IMR-90 (cell line): ENCODE measurements at regions not wholly inside any gene's neighbourhood (a gene's known extent, or its start where the extent isn't known, plus 50 kb on each side); places are given as distances from the start of the nearest gene placed in this dataset.

Experiments used
- ATAC-seq: fragments of 200-7000 bp; cut with Tn5 transposase; 2 replicates; pipeline ENCODE4 v1.9.1; 2020; ENCODE audit warnings: low read depth, mild to moderate bottlenecking, moderate library complexity
- BruUV-seq: library from RNA; stranded (reverse); fragments of 400-500 nt; replicated peaks from 2 replicates; lab custom pipeline; 2021; lab: Mats Ljungman, UMichigan
- CTCF ChIA-PET: fragments of 300-600 bp; formaldehyde crosslinking; extraction: SDS; loops from one replicate; lab custom pipeline; 2021; ENCODE audit warnings: antibody characterized with exemption; lab: Yijun Ruan, JAX
- POLR2A ChIA-PET: fragments of 300-600 bp; sonication (Branson Sonifier 250); formaldehyde crosslinking; loops from one replicate; lab custom pipeline; 2022; ENCODE audit warnings: antibody characterized with exemption; ENCODE audit not compliant: unreplicated experiment; lab: Charles Lee
- DNase-seq: peaks from one replicate; pipeline ENCODE4 v3.0.0; 2013
- H2AFZ ChIP-seq: replicated peaks from 2 replicates; pipeline ENCODE3; 2013; ENCODE audit warnings: low read length, mild to moderate bottlenecking; ENCODE audit not compliant: poor library complexity
- H2AK5ac ChIP-seq: 2 replicates; pipeline ENCODE4 v1.6.1; 2013; ENCODE audit warnings: low read depth, low read length, inconsistent platforms
- H2AK9ac ChIP-seq: replicated peaks from 2 replicates; pipeline ENCODE3; 2013; ENCODE audit warnings: mild to moderate bottlenecking, low read depth, low read length, moderate library complexity; ENCODE audit not compliant: poor library complexity
- H2BK120ac ChIP-seq: 2 replicates; pipeline ENCODE4 v1.6.1; 2013; ENCODE audit warnings: low read depth, low read length, inconsistent platforms
- H2BK15ac ChIP-seq: 3 replicates; pipeline ENCODE4 v1.6.1; 2013; ENCODE audit warnings: low read depth, low read length, inconsistent platforms
- H2BK20ac ChIP-seq: 2 replicates; pipeline ENCODE4 v1.6.1; 2013; ENCODE audit warnings: low read depth, mild to moderate bottlenecking, inconsistent platforms, low read length, moderate library complexity
- H2BK5ac ChIP-seq: 2 replicates; pipeline ENCODE4 v1.6.1; 2013; ENCODE audit warnings: mild to moderate bottlenecking, low read depth, low read length, inconsistent platforms; ENCODE audit not compliant: poor library complexity, severe bottlenecking
- H3K14ac ChIP-seq: replicated peaks from 2 replicates; pipeline ENCODE4 v1.6.1; 2013; ENCODE audit warnings: low read depth, low read length, inconsistent platforms
- H3K18ac ChIP-seq: 2 replicates; pipeline ENCODE4 v1.6.1; 2013; ENCODE audit warnings: low read depth, low read length, control low read depth
- H3K23ac ChIP-seq: 2 replicates; pipeline ENCODE4 v1.6.1; 2013; ENCODE audit warnings: low read depth, low read length, inconsistent platforms
- H3K27ac ChIP-seq: 2 replicates; pipeline ENCODE4 v1.5.1; 2013; ENCODE audit warnings: mild to moderate bottlenecking, control low read depth, low read length; ENCODE audit not compliant: insufficient read depth
- H3K27me3 ChIP-seq: 2 replicates; pipeline ENCODE4 v1.6.1; 2013; ENCODE audit warnings: low read length; ENCODE audit not compliant: control insufficient read depth, insufficient read depth
- H3K36me3 ChIP-seq: 2 replicates; pipeline ENCODE4 v1.6.1; 2013; ENCODE audit warnings: low read length, mixed read lengths; ENCODE audit not compliant: control insufficient read depth, insufficient read depth
- H3K4ac ChIP-seq: 2 replicates; pipeline ENCODE4 v1.6.1; 2013; ENCODE audit warnings: low read depth, low read length, inconsistent platforms
- H3K4me1 ChIP-seq: 2 replicates; pipeline ENCODE4 v1.6.1; 2013; ENCODE audit warnings: low read length, mixed read lengths; ENCODE audit not compliant: control insufficient read depth, insufficient read depth
- H3K4me2 ChIP-seq: 2 replicates; pipeline ENCODE4 v1.6.1; 2013; ENCODE audit warnings: low read depth, mild to moderate bottlenecking, control low read depth, low read length, moderate library complexity
- H3K4me3 ChIP-seq: 2 replicates; pipeline ENCODE4 v1.5.1; 2013; ENCODE audit warnings: low read depth, mild to moderate bottlenecking, control low read depth, low read length, moderate library complexity; ENCODE audit not compliant: insufficient read depth
- H3K56ac ChIP-seq: 2 replicates; pipeline ENCODE4 v1.6.1; 2013; ENCODE audit warnings: low read length, inconsistent platforms; ENCODE audit not compliant: insufficient read depth; ENCODE audit errors: extremely low read depth
- H3K79me1 ChIP-seq, 2 experiments: 2 replicates each; pipeline ENCODE4 v1.6.1; 2013; ENCODE audit warnings: low read length in 2 of 2, inconsistent platforms in 1 of 2, low read depth in 1 of 2
- H3K9ac ChIP-seq: 2 replicates; pipeline ENCODE4 v1.6.1; 2013; ENCODE audit warnings: low read depth, low read length, control low read depth
- H3K9me1 ChIP-seq: 2 replicates; pipeline ENCODE4 v1.6.1; 2013; ENCODE audit warnings: low read length, inconsistent platforms; ENCODE audit not compliant: insufficient read depth
- H3K9me3 ChIP-seq: 2 replicates; pipeline ENCODE4 v1.6.1; 2013; ENCODE audit warnings: low read length; ENCODE audit not compliant: control insufficient read depth, insufficient read depth
- H4K20me1 ChIP-seq: 2 replicates; pipeline ENCODE4 v1.6.1; 2013; ENCODE audit warnings: low read length, inconsistent platforms; ENCODE audit not compliant: insufficient read depth
- H4K5ac ChIP-seq: 2 replicates; pipeline ENCODE4 v1.6.1; 2013; ENCODE audit warnings: mild to moderate bottlenecking, low read depth, low read length, control low read depth
- H4K8ac ChIP-seq, 2 experiments: 2 replicates each; pipeline ENCODE4 v1.6.1; 2013; ENCODE audit warnings: low read depth in 2 of 2, low read length in 2 of 2, control low read depth in 1 of 2, inconsistent platforms in 1 of 2
- H4K91ac ChIP-seq: 2 replicates; pipeline ENCODE4 v1.6.1; 2013; ENCODE audit warnings: low read depth, low read length, inconsistent platforms; ENCODE audit not compliant: insufficient read depth
- BHLHE40 ChIP-seq: fragments of 150-350 bp; IDR thresholded peaks from 2 replicates; pipeline ENCODE4 v1.6.1; 2016; ENCODE audit warnings: mild to moderate bottlenecking, low read depth, low read length
- CEBPB ChIP-seq: IDR thresholded peaks from 2 replicates; pipeline ENCODE4 v1.6.1; 2012; ENCODE audit warnings: low read depth, low read length, improper control_type of control experiment
- CHD1 ChIP-seq: IDR thresholded peaks from 2 replicates; pipeline ENCODE4 v1.6.1; 2012; ENCODE audit warnings: low read depth, low read length, improper control_type of control experiment
- FOS ChIP-seq: fragments of 150-350 bp; IDR thresholded peaks from 2 replicates; pipeline ENCODE4 v1.6.1; 2016; ENCODE audit warnings: low read depth, low read length
- MAFK ChIP-seq: IDR thresholded peaks from 2 replicates; pipeline ENCODE4 v1.6.1; 2012; ENCODE audit warnings: low read depth, low read length, improper control_type of control experiment
- MAZ ChIP-seq: IDR thresholded peaks from 2 replicates; pipeline ENCODE4 v1.6.1; 2012; ENCODE audit warnings: low read depth, mild to moderate bottlenecking, low read length, improper control_type of control experiment, moderate library complexity, borderline replicate concordance
- MXI1 ChIP-seq: IDR thresholded peaks from 2 replicates; pipeline ENCODE4 v1.6.1; 2012; ENCODE audit warnings: low read depth, mild to moderate bottlenecking, low read length, moderate library complexity, borderline replicate concordance
- NFE2L2 ChIP-seq: fragments of 150-350 bp; IDR thresholded peaks from 2 replicates; pipeline ENCODE4 v1.6.1; 2016; ENCODE audit warnings: low read depth, mild to moderate bottlenecking, low read length
- POLR2A ChIP-seq: IDR thresholded peaks from 2 replicates; pipeline ENCODE4 v1.6.1; 2012; ENCODE audit warnings: mild to moderate bottlenecking, low read depth, low read length
- RAD21 ChIP-seq: IDR thresholded peaks from 2 replicates; pipeline ENCODE4 v1.6.1; 2012; ENCODE audit warnings: low read length, improper control_type of control experiment
- RCOR1 ChIP-seq: IDR thresholded peaks from 2 replicates; pipeline ENCODE4 v1.6.1; 2012; ENCODE audit warnings: mild to moderate bottlenecking, low read length, improper control_type of control experiment; ENCODE audit not compliant: insufficient replicate concordance
- RFX5 ChIP-seq: IDR thresholded peaks from 2 replicates; pipeline ENCODE4 v1.8.0; 2012; ENCODE audit warnings: low read depth, mild to moderate bottlenecking, low read length, moderate library complexity
- SMC3 ChIP-seq: fragments of 150-350 bp; IDR thresholded peaks from 2 replicates; pipeline ENCODE4 v1.6.1; 2016; ENCODE audit warnings: low read depth, mild to moderate bottlenecking, antibody characterized with exemption, low read length, moderate library complexity
- WGBS, 2 experiments: methylation state at CpG; one replicate each; pipeline versions ENCODE4 v1.1.5 to v1.1.7; 2013; ENCODE audit warnings: missing lambda C conversion rate in 2 of 2; ENCODE audit not compliant: insufficient read length in 1 of 2; ENCODE audit errors: extremely low coverage in 2 of 2; 5-methylcytosine and 5-hydroxymethylcytosine counted together
- dilution Hi-C: fragments of 300-500 bp; cut with HindIII; formaldehyde crosslinking; loops from one replicate; pipeline ENCODE4 v1.14.3; 2018; ENCODE audit warnings: low sequenced_read_pairs; ENCODE audit not compliant: unreplicated experiment
- in situ Hi-C: fragments of 300-500 bp; cut with MboI; formaldehyde crosslinking; loops from 3 replicates; pipeline ENCODE4 v1.14.3; 2019; ENCODE audit warnings: low sequenced_read_pairs, inconsistent platforms, mixed read lengths
- intact Hi-C: fragments of 100-400 bp; cut with micrococcal nuclease; formaldehyde crosslinking; loops from 2 replicates; pipeline ENCODE4 v1.10.0; 2022
- TF ChIP-seq, protein P1 (sequence below): fragments of 150-350 bp; IDR thresholded peaks from 2 replicates; pipeline ENCODE4 v1.6.1; 2017; ENCODE audit warnings: mild to moderate bottlenecking, antibody characterized with exemption, low read length, low read depth
- TF ChIP-seq, protein P2 (sequence below): fragments of 150-350 bp; IDR thresholded peaks from 2 replicates; pipeline ENCODE4 v1.6.1; 2016; ENCODE audit warnings: low read depth, mild to moderate bottlenecking, low read length, moderate library complexity, borderline replicate concordance
- TF ChIP-seq, protein P3 (sequence below): conservative IDR thresholded peaks from 2 replicates; pipeline ENCODE4 v1.5.1; 2012; ENCODE audit warnings: mild to moderate bottlenecking, low read depth, low read length, improper control_type of control experiment

DNA sequence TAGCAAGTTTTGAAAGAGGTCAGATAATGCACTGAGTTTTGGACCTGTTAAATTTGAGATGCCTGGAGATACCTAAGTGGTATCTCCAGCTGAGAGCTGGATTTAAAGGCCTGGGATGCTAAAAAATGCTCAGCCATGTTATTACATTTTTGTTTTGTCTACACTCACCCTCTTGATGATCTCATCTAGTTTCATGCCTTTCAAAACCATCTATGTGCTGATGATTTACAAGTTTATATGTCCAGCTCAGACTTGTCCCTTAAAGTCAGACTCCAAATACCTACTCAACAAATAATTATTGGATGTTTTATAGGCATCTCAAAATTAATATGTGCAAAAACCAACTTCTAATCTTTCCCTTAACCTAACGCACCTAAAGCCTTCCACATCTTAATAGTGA, 103.6 kb upstream of the OR9G4 start:
- Histone ChIP-seq H3K18ac (no peak overlapping the region), H3K9me3 (no peaks in the 10 kb centered on the region), H2AFZ (no peak overlapping the region), H3K36me3 (no peaks in the 10 kb centered on the region), H3K23ac (no peak overlapping the region), H2BK5ac (no peak overlapping the region), H2AK5ac (no peak overlapping the region), H3K4ac (no peak overlapping the region), H3K27me3 (no peaks in the 10 kb centered on the region), H3K56ac (no peak overlapping the region), H3K4me1 (no peaks in the 10 kb centered on the region), H4K8ac (no peak overlapping the region), H4K91ac (no peak overlapping the region), H3K14ac (no peak overlapping the region), H3K4me3 (no peak overlapping the region), H3K9ac (no peak overlapping the region), H2BK15ac (no peak overlapping the region), H3K4me2 (no peak overlapping the region), H3K79me1 (no peaks in the 10 kb centered on the region), H2AK9ac (no peak overlapping the region), H4K5ac (no peak overlapping the region), H3K9me1 (no peaks in the 10 kb centered on the region), H2BK20ac (no peak overlapping the region), H4K20me1 (no peaks in the 10 kb centered on the region), H2BK120ac (no peak overlapping the region), H3K27ac (no peak overlapping the region)
- ATAC-seq (no peak), DNase-seq (no peak)
- WGBS, 2 experiments, result 60 to 100% methylated on average over 1 of the region's 1 CpG
- no TSS peak for BruUV-seq
- TF ChIP-seq BHLHE40 (no peak), MXI1 (no peak), NFE2L2 (no peak), MAZ (no peak), RCOR1 (no peak), POLR2A (no peak), RFX5 (no peak), FOS (no peak), CHD1 (no peak), RAD21 (no peak), MAFK (no peak), CEBPB (no peak), SMC3 (no peak)
- TF ChIP-seq, protein P1, sequence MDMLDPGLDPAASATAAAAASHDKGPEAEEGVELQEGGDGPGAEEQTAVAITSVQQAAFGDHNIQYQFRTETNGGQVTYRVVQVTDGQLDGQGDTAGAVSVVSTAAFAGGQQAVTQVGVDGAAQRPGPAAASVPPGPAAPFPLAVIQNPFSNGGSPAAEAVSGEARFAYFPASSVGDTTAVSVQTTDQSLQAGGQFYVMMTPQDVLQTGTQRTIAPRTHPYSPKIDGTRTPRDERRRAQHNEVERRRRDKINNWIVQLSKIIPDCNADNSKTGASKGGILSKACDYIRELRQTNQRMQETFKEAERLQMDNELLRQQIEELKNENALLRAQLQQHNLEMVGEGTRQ, result no peak
- TF ChIP-seq, protein P2, sequence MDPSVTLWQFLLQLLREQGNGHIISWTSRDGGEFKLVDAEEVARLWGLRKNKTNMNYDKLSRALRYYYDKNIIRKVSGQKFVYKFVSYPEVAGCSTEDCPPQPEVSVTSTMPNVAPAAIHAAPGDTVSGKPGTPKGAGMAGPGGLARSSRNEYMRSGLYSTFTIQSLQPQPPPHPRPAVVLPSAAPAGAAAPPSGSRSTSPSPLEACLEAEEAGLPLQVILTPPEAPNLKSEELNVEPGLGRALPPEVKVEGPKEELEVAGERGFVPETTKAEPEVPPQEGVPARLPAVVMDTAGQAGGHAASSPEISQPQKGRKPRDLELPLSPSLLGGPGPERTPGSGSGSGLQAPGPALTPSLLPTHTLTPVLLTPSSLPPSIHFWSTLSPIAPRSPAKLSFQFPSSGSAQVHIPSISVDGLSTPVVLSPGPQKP, result no peak
- TF ChIP-seq, protein P3, sequence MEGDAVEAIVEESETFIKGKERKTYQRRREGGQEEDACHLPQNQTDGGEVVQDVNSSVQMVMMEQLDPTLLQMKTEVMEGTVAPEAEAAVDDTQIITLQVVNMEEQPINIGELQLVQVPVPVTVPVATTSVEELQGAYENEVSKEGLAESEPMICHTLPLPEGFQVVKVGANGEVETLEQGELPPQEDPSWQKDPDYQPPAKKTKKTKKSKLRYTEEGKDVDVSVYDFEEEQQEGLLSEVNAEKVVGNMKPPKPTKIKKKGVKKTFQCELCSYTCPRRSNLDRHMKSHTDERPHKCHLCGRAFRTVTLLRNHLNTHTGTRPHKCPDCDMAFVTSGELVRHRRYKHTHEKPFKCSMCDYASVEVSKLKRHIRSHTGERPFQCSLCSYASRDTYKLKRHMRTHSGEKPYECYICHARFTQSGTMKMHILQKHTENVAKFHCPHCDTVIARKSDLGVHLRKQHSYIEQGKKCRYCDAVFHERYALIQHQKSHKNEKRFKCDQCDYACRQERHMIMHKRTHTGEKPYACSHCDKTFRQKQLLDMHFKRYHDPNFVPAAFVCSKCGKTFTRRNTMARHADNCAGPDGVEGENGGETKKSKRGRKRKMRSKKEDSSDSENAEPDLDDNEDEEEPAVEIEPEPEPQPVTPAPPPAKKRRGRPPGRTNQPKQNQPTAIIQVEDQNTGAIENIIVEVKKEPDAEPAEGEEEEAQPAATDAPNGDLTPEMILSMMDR, result no peak
- dilution Hi-C loops (no loop called here), intact Hi-C loops (no loop called here), in situ Hi-C loops (no loop called here)
- ChIA-PET POLR2A (no interaction called here), CTCF (interaction anchor here (1.5 kb wide), 1 partner anchor 397 kb away, joined by 4 read pairs; no protein-coding TSS in a partner anchor)
